SU-DHL-6 (cell line): ENCODE measurements at regions not wholly inside any gene's neighbourhood (a gene's known extent, or its start where the extent isn't known, plus 50 kb on each side); places are given as distances from the start of the nearest gene placed in this dataset.

Source experiments
- CTCF ChIP-seq: fragments of 200-600 bp; sonication (generic); IDR thresholded peaks from one replicate; pipeline ENCODE4 v1.5.1; 2017; ENCODE audit warnings: antibody characterized with exemption, mild to moderate bottlenecking, low read length, moderate library complexity; ENCODE audit not compliant: insufficient read depth, poor library complexity, severe bottlenecking
- EZH2phosphoT487 ChIP-seq: fragments of 200-600 bp; sonication (generic), shearing (Covaris generic); conservative IDR thresholded peaks from 2 replicates; pipeline ENCODE4 v1.6.1; 2018; ENCODE audit warnings: mild to moderate bottlenecking, antibody characterized with exemption, low read length, moderate library complexity, mixed read lengths

- TF ChIP-seq CTCF (no peak), EZH2phosphoT487 (no peak)
These were observed 111.2 kb upstream of the NBPF11 start for GRCh38 chr1:148263128-148263905.
